A673 (cell line): ENCODE measurements at regions not wholly inside any gene's neighbourhood (a gene's known extent, or its start where the extent isn't known, plus 50 kb on each side); places are given as distances from the start of the nearest gene placed in this dataset.

Experiments used
- CTCF ChIP-seq: fragments of 300-800, 200-600 bp; sonication (generic); conservative IDR thresholded peaks from 2 replicates; pipeline ENCODE4 v1.5.1; 2017; ENCODE audit warnings: low read depth, mild to moderate bottlenecking, antibody characterized with exemption, low read length, moderate library complexity, mixed read lengths
- EZH2 ChIP-seq: fragments of 200-600 bp; sonication (generic); IDR thresholded peaks from 2 replicates; pipeline ENCODE4 v1.6.1; 2017; ENCODE audit warnings: borderline replicate concordance, low read depth, mild to moderate bottlenecking, mixed read lengths, antibody characterized with exemption, low read length; ENCODE audit not compliant: poor library complexity, severe bottlenecking

GRCh38 chr3:31129241-31129640, 234.8 kb upstream of the GADL1 start:
- no peak for TF ChIP-seq CTCF
- TF ChIP-seq EZH2 = no peak
